T-cell (primary cell): ENCODE measurements at regions not wholly inside any gene's neighbourhood (a gene's known extent, or its start where the extent isn't known, plus 50 kb on each side); places are given as distances from the start of the nearest gene placed in this dataset.
"Not testable (repeated sequence)": the region's sequence is repeated elsewhere in the genome, so short reads cannot be mapped to it uniquely, and the experiment has no call there.

Experiments
- ATAC-seq, 4 experiments: fragments of 200-7000 bp in 3 of 4; fragments of 150-1000 bp in 1 of 4; cut with Tn5 transposase; replicated peaks in 1 of 4; 1 replicate in 3 of 4; 2 replicates in 1 of 4; pipeline ENCODE4 v1.10.0; 2021; ENCODE audit warnings: moderate library complexity in 3 of 4, mild to moderate bottlenecking in 2 of 4, moderate number of reproducible peaks in 1 of 4
- CTCF ChIA-PET, 2 donors: fragments of 300-600 bp; sonication (Branson Sonifier 250); formaldehyde crosslinking; loops; one replicate each; lab custom pipeline; 2022; ENCODE audit warnings: antibody characterized with exemption in 2 of 2; lab: Charles Lee
- POLR2A ChIA-PET, 2 donors: fragments of 300-600 bp; sonication (Branson Sonifier 250); formaldehyde crosslinking; loops; one replicate each; lab custom pipeline; 2022; ENCODE audit warnings: antibody characterized with exemption in 2 of 2; lab: Charles Lee
- DNase-seq, 35 experiments: peaks; one replicate each; pipeline versions ENCODE4 v3.0.0 to v3.0.0-alpha.2; 2013 to 2023
- H3K27ac ChIP-seq: one replicate; pipeline ENCODE4 v1.5.1; 2013; ENCODE audit warnings: low read length
- H3K27me3 ChIP-seq, 2 experiments: replicated peaks in 1 of 2; 1 replicate in 1 of 2; 2 replicates in 1 of 2; pipeline versions ENCODE4 v1.6.1 to v1.7.0; 2013; ENCODE audit warnings: low read length in 1 of 2, mixed read lengths in 1 of 2; ENCODE audit not compliant: control insufficient read depth in 2 of 2, insufficient read depth in 2 of 2; ENCODE audit errors: extremely low read depth in 1 of 2
- H3K36me3 ChIP-seq, 2 donors: 1 replicate in 1 of 2; 2 replicates in 1 of 2; pipeline versions ENCODE4 v1.6.1 to v1.7.0; 2013; ENCODE audit warnings: low read length in 1 of 2; ENCODE audit not compliant: control insufficient read depth in 2 of 2, insufficient read depth in 1 of 2; ENCODE audit errors: extremely low read depth in 1 of 2
- H3K4me1 ChIP-seq, 2 experiments: 1 replicate in 1 of 2; 2 replicates in 1 of 2; pipeline versions ENCODE4 v1.6.1 to v1.7.0; 2013; ENCODE audit warnings: low read length in 2 of 2, mixed read lengths in 1 of 2; ENCODE audit not compliant: insufficient read depth in 2 of 2, control insufficient read depth in 1 of 2; ENCODE audit errors: extremely low read depth in 1 of 2
- H3K4me3 ChIP-seq, 2 donors: 1 replicate in 1 of 2; 2 replicates in 1 of 2; pipeline versions ENCODE4 v1.5.1 to v1.7.0; 2013; ENCODE audit warnings: mild to moderate bottlenecking in 2 of 2, low read length in 1 of 2, moderate library complexity in 1 of 2; ENCODE audit not compliant: control insufficient read depth in 1 of 2; ENCODE audit errors: extremely low read depth in 1 of 2
- H3K9me3 ChIP-seq: 2 replicates; pipeline ENCODE4 v1.7.0; 2013
- H3K27ac Mint-ChIP-seq, 2 donors: one replicate each; pipeline ENCODE4 v1.8.0; 2020 to 2021; ENCODE audit warnings: mild to moderate bottlenecking in 2 of 2, mixed read lengths in 2 of 2
- H3K27me3 Mint-ChIP-seq, 2 donors: one replicate each; pipeline ENCODE4 v1.8.0; 2021 to 2022; ENCODE audit warnings: mixed read lengths in 2 of 2
- H3K36me3 Mint-ChIP-seq: one replicate; pipeline ENCODE4 v1.8.0; 2021; ENCODE audit warnings: mixed read lengths
- H3K4me1 Mint-ChIP-seq, 3 donors: one replicate each; pipeline ENCODE4 v1.8.0; 2020 to 2022; ENCODE audit warnings: mixed read lengths in 3 of 3, mild to moderate bottlenecking in 1 of 3
- H3K4me3 Mint-ChIP-seq, 3 donors: one replicate each; pipeline ENCODE4 v1.8.0; 2020 to 2022; ENCODE audit warnings: mild to moderate bottlenecking in 3 of 3, mixed read lengths in 3 of 3, moderate library complexity in 3 of 3
- H3K9me3 Mint-ChIP-seq, 3 donors: one replicate each; pipeline ENCODE4 v1.8.0; 2020 to 2022; ENCODE audit warnings: mixed read lengths in 3 of 3
- WGBS: methylation state at CpG from one replicate; pipeline ENCODE4 v1.1.5; 2013; ENCODE audit warnings: missing lambda C conversion rate; ENCODE audit not compliant: insufficient coverage; 5-methylcytosine and 5-hydroxymethylcytosine counted together

DNA sequence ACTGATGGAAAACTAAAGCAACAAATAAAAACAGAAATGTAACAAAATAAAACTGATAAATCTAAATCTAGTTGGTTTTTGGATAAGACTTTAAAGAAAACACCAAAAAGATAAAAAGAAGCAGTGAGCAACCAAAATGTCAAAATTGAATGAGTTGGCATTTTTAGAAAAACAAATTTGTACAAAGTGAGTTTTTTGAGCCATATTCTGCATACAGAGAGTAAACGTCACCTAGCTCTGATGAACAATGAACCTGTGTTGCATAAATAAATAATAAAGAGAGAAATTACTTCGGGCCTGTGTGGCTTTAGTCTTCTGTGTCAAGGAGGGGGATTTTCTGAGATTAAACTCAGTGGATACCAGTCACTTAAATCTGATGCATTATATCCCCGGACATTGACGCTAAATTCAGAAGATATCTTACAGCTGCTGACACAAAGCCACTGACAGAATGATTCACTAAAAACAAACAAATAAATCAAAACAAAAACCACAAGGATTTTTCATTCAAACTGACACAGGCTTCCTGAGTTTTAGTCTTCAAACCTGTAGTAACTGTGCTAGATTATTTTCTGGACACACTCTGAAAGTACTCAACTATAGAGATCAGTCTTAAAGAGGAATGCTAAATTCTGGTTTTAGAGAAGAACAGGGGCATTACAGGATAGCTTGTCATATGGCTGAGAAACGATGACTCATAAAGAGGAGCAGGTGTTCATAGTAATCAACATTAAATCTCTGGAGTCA is 403.5 kb upstream of the ST8SIA4 start:
- ChIA-PET POLR2A (no interaction called here), CTCF (no interaction called here)
- WGBS, result 80% methylated on average over 2 of the region's 5 CpGs
- Histone ChIP-seq H3K4me3 (no peak overlapping the region), H3K4me1 (no peaks in the 10 kb centered on the region), H3K36me3 (no peaks in the 10 kb centered on the region), H3K27ac (no peak overlapping the region), H3K9me3 (no peaks in the 10 kb centered on the region), H3K27me3 (no peaks in the 10 kb centered on the region)
- DNase-seq (no peak), ATAC-seq (no peak)
- no peak overlapping the region for H3K27ac Mint-ChIP-seq
- H3K36me3 Mint-ChIP-seq, result no peaks in the 10 kb centered on the region
- no peaks in the 10 kb centered on the region for H3K4me1 Mint-ChIP-seq
- no peak overlapping the region for H3K4me3 Mint-ChIP-seq
- H3K27me3 Mint-ChIP-seq, result no peaks in the 10 kb centered on the region
- H3K9me3 Mint-ChIP-seq, result peaks cover 0 to 2% (median 0%) of the 10 kb centered on the region in 3 donors

DNA sequence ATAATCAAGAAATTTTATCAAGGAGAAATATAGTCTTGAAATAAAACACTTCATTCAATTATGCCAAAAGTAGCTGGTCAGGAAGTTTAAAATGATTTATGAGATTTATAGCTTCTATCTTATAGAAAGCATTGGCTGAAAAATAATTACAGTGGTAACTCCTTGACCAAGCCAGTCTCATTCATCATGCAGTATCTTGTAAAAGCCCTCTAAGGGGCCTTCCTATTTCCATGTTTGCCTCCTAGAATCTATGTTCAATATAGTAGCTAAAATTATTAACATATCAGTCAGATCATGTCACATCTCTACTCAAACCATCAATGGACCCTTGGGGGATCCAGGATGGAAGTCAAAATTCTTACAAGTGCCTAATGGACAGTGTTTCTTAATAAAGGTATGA is 393.4 kb upstream of the ST8SIA4 start:
- Histone ChIP-seq H3K27ac (no peak overlapping the region), H3K36me3 (no peaks in the 10 kb centered on the region), H3K4me1 (no peaks in the 10 kb centered on the region), H3K9me3 (no peaks in the 10 kb centered on the region), H3K27me3 (no peaks in the 10 kb centered on the region), H3K4me3 (no peak overlapping the region)
- ATAC-seq (no peak), DNase-seq (no peak)
- POLR2A ChIA-PET, result no interaction called here
- Mint-ChIP-seq H3K27me3 (no peaks in the 10 kb centered on the region), H3K9me3 (peaks cover 0 to 3% (median 0%) of the 10 kb centered on the region in 3 donors), H3K4me1 (no peaks in the 10 kb centered on the region), H3K27ac (no peak overlapping the region), H3K4me3 (no peak overlapping the region), H3K36me3 (no peaks in the 10 kb centered on the region)
- CTCF ChIA-PET, result no interaction called here

DNA sequence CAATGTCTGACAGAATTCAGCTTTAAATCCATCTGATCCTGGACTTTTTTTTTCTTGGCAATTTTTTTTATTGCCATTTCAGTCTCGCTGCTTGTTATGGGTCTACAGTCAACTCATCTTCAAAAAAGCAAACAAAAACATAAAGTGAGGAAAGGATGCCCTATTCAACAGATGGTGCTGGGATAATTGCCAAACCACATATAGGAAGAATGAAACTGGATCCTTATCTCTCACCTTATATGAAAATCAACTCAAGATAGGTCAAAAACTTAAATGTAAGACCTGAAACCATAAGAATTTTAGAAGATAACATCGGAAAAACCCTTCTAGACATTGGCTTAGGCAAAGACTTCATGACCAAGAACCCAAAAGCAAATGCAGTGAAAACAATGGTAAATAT is 389.1 kb upstream of the ST8SIA4 start:
- WGBS, result no CpG with 5 or more reads among the region's 2 CpGs
- no peaks in the 10 kb centered on the region for H3K4me1 Mint-ChIP-seq
- ATAC-seq, result no peak

DNA sequence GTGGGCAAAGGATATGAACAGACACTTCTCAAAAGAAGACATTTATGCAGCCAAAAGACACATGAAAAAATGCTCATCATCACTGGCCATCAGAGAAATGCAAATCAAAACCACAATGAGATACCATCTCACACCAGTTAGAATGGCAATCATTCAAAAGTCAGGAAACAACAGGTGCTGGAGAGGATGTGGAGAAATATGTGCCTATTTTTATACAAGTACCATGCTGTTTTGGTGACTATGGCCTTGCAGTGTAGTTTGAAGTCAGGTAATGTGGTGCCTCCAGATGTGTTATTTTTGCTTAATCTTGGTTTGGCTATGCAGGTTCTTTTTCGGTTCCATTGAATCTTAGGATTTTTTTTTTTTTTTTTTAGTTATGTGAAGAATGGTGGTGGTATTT is 387.7 kb upstream of the ST8SIA4 start:
- H3K9me3 ChIP-seq, H3K27me3 Mint-ChIP-seq, CTCF ChIA-PET, ATAC-seq, H3K4me1 ChIP-seq, H3K27me3 ChIP-seq, H3K36me3 Mint-ChIP-seq, H3K27ac Mint-ChIP-seq, POLR2A ChIA-PET, H3K9me3 Mint-ChIP-seq, H3K4me3 ChIP-seq, H3K4me3 Mint-ChIP-seq, H3K27ac ChIP-seq, H3K4me1 Mint-ChIP-seq, H3K36me3 ChIP-seq, DNase-seq: not testable (repeated sequence)
- WGBS, result no CpG with 5 or more reads among the region's 1 CpG

More for the DNA sequence above, 389.1 kb upstream of the ST8SIA4 start:
- Histone ChIP-seq H3K27me3 (no peaks in the 10 kb centered on the region), H3K4me1 (no peaks in the 10 kb centered on the region), H3K4me3 (no peak overlapping the region), H3K36me3 (no peaks in the 10 kb centered on the region), H3K9me3 (no peaks in the 10 kb centered on the region), H3K27ac (no peak overlapping the region)
- Mint-ChIP-seq H3K9me3 (peaks cover 0 to 3% (median 0%) of the 10 kb centered on the region in 3 donors), H3K4me3 (no peak overlapping the region), H3K27ac (no peak overlapping the region), H3K27me3 (no peaks in the 10 kb centered on the region), H3K36me3 (no peaks in the 10 kb centered on the region)
- ChIA-PET CTCF (no interaction called here), POLR2A (no interaction called here)
- no peak for DNase-seq

DNA sequence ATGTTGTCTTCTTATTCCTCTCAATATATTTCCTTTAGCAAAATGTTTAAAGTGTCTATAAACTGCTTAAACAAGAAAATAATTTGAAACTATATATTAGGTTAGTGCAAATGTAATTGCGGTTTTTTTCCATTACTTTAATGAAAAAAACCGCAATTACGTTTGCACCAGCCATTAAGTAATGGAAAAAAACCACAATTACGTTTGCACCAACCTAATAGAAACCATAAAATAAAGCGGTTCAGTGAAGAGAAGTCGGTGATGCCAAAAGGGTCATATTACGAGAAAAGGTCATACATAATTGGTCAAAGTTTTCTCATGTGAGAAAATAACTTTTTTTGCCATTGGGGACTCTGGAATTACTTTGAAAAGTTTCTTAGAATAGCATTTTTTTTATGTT is 385.6 kb upstream of the ST8SIA4 start:
- no peaks in the 10 kb centered on the region for H3K9me3 ChIP-seq
- H3K4me1 Mint-ChIP-seq, result no peaks in the 10 kb centered on the region
- H3K27me3 Mint-ChIP-seq, result no peaks in the 10 kb centered on the region
- no CpG with 5 or more reads among the region's 7 CpGs for WGBS
- H3K27ac ChIP-seq, result no peak overlapping the region
- ChIA-PET CTCF (no interaction called here), POLR2A (no interaction called here)
- H3K36me3 ChIP-seq, result no peaks in the 10 kb centered on the region
- peaks cover 0 to 3% (median 0%) of the 10 kb centered on the region in 3 donors for H3K9me3 Mint-ChIP-seq
- H3K4me1 ChIP-seq, result no peaks in the 10 kb centered on the region
- H3K4me3 Mint-ChIP-seq, result no peak overlapping the region
- DNase-seq, result no peak
- no peak for ATAC-seq
- H3K27me3 ChIP-seq, result no peaks in the 10 kb centered on the region
- H3K4me3 ChIP-seq, result no peak overlapping the region
- H3K36me3 Mint-ChIP-seq, result no peaks in the 10 kb centered on the region
- H3K27ac Mint-ChIP-seq, result no peak overlapping the region

DNA sequence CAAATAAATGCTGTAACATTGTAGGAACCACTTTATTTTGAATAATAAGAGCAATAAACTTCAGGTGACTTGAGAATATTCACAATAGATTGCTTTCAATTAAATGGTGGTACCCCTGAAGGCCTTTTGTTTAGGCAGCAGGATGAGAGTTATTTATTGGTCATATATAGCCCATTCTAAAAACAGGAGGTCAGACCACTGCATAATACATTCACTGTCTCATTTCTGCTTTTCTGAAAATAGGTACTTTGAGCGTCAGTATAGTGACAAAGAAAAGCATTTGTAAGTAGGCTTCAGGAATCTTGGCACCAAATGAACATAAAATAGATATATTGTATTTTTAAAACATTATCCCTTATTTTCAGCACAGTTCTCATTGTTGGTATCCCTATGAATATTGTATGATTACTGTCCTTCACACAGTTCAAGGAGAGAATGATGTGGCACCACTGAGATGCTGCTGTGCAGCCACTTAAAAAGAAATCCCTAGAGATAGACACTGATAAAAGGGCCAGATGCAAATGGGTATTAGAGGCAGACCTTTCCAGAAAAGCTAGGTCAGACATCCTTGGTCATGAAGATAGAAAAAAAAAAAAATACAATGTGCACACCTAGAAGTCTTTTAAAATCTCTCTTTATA is 381.8 kb upstream of the ST8SIA4 start:
- CTCF ChIA-PET, result no interaction called here
- no peaks in the 10 kb centered on the region for H3K27me3 Mint-ChIP-seq
- no peak overlapping the region for H3K27ac Mint-ChIP-seq

More for the DNA sequence above, 381.8 kb upstream of the ST8SIA4 start:
- Mint-ChIP-seq H3K36me3 (no peaks in the 10 kb centered on the region), H3K4me1 (no peaks in the 10 kb centered on the region), H3K4me3 (no peak overlapping the region), H3K9me3 (no peaks in the 10 kb centered on the region)
- H3K4me3 ChIP-seq, result no peak overlapping the region
- H3K9me3 ChIP-seq, result no peaks in the 10 kb centered on the region
- DNase-seq (no peak), ATAC-seq (no peak)
- H3K27me3 ChIP-seq, result no peaks in the 10 kb centered on the region
- H3K36me3 ChIP-seq, result no peaks in the 10 kb centered on the region
- H3K27ac ChIP-seq, result no peak overlapping the region
- no CpG with 5 or more reads among the region's 1 CpG for WGBS
- H3K4me1 ChIP-seq, result no peaks in the 10 kb centered on the region
- POLR2A ChIA-PET, result no interaction called here
